Inferior parietal cortex (tissue), 1 donor: ENCODE measurements at regions not wholly inside any gene's neighbourhood (a gene's known extent, or its start where the extent isn't known, plus 50 kb on each side); places are given as distances from the start of the nearest gene placed in this dataset.

ENCODE experiments used
- DNase-seq: peaks from one replicate; pipeline ENCODE4 v3.0.0-alpha.2; 2016; ENCODE audit errors: extremely low spot score

DNA sequence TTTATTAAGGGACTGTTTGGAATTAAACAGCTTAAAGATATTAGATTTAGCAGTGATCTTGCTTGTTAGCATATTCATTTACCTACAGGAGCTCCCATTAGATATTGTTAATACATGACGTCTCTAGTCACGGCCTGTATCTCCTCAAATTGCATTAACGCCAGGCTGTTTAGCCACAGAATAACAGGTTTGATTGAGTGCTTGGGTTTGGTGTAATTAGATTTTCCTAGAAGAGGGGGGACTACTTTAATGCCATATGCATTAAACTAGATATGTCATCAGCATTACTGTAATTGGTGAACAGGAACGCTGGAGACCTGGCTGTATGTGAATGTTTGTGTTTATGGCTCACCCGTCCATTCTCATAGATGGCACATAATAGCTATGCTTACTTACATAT is 841.4 kb upstream of the NR2F2 start:
- DNase-seq = no peak

DNA sequence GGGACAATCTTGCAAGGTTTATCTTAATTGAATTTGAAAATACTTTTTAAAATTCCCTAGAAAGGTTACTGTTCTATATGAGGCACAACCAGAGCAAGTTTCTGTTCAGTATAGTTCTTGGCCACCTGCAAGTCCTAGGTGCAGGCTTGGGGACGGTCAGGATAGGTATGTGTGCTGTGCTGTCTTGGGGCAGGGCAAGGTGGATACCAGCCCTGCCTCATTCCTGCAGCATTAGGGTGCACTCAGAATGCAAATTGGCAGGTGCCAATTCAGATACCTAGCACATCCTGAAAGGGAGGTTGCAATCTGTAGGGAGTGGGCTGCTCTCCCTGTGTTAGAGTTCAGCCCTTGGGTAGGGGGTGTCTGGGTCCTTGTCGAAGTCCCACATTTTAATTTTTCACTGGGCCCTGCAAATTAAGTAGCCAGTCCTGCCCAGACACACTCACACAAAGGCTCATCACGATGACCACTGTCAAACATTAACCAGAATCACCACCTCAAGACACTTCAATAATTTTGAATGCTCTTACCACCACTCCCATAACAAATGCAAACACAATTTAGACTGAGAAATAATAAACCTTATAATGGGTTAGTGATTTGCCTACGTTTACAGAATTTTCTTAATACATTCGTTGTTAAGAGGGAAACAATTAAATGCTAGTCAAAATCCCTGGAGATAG is 838.0 kb upstream of the NR2F2 start:
- no peak for DNase-seq

DNA sequence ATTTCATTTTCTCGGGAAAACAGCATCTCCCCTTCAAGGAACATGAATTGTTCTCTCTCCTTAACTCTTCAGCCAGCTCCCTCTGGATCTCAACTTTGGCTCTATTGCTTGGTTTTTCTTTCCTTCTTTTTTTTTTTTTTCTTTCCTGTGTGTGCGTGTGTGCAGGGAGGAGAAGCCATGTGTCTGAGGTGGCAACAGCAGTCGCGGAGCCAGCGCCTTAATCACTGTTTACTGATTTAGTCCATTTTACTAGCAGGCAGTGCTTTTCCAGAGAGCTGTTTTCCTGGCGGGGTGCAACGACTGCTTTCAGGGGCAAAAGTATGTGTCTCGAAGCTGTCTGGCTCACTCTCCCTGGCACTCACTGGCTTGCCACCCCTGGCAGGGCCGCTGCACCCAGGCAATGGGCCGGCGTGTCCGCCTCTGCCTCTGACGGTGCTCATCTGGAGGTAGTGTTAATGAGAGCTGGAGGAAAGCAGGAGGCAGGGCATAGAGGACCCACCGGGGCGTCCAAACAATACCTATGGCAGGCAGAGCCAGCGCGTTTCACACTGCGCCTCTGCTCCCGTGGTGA is 835.4 kb upstream of the NR2F2 start:
- no peak for DNase-seq

DNA sequence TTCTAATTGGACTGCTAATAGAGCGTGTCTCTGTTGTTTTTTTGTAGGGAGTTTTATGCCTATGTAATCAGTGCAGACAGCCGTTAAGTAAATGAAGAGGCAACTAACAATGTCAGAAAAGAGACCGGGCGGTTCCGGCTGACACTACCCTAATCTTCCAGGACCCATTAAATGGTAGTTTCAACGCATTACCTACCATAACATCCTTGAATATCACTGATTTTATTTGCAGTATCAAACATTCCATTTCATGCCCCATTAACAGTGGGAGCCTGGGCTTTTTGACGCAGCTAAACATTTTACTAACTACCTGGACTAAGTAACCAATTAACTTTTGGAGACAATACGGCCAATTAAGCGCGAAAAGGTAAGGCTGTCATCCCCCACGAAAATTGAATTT is 832.9 kb upstream of the NR2F2 start:
- DNase-seq = no peak

DNA sequence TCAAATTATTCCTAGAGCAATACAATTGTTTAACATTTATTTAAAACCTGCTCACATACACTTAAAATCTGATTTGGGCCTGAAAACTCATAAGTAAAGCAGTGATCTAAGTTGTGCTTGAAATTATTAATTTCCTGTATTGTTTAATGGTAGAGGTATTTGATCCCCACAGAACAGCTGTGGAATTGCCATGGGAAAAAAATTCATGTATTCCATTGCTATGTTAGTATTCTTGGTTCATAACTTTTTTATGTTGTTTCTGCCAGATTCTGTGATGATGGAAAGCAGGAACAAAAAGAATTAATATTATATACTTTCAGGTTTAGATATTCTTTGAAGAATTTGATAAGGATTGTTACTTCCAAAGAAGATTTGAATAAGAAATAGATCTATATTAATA is 831.5 kb upstream of the NR2F2 start:
- DNase-seq = no peak

DNA sequence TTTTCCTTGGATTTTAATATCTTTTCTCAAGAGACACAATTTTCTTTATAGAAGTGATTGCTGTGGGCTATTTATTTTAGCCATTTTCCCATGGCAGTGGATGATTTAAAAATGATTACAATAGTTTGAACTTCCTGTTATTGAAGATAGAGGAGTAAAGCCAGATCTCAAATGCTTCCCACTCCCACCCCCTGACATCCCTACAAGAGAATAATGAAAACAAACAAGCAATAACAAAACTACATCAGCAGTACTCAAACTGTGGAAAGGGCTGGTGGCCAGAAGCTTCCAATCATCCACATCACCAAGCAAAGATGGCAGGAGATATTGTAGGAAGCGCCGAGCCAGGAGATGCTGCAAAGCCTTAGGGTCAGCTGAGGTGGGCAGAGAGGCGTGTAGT is 831.1 kb upstream of the NR2F2 start:
- DNase-seq = no peak

DNA sequence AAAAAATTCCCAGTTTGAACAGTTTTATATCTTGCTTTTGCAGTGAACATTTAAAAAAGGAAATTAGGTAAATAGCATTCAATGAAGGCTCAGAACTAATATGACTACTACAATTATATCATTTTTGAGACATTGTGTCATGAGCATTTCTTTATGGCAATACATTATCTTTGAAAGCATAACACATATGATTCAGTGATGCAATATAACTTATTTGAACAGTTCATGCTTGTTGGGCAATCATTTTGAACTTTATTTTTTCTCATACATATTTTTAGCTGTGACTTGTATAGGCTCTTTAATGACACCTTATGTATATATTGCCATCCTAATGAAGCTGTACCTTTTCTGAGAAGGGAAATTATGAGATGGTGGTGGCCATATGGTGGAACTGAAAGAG is 828.6 kb upstream of the NR2F2 start:
- no peak for DNase-seq

DNA sequence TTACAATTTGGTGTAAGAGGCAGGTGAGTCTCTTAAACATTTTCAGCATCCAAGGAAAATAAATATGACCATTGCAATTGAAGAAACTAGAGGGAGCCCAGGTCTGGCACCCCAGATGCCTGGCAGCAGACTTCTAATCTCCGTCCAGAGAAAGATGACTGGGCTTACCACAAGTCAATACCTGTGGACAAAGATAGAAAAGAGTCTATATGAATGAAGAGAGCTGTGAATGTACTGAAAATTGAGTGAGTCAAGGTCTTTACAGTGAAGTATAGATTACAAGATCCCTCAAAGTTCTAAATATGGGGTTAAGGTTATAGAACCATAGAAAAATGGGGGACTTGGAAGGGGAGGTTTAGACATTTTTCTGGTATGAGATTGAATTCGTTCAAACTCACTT is 827.4 kb upstream of the NR2F2 start:
- no peak for DNase-seq

DNA sequence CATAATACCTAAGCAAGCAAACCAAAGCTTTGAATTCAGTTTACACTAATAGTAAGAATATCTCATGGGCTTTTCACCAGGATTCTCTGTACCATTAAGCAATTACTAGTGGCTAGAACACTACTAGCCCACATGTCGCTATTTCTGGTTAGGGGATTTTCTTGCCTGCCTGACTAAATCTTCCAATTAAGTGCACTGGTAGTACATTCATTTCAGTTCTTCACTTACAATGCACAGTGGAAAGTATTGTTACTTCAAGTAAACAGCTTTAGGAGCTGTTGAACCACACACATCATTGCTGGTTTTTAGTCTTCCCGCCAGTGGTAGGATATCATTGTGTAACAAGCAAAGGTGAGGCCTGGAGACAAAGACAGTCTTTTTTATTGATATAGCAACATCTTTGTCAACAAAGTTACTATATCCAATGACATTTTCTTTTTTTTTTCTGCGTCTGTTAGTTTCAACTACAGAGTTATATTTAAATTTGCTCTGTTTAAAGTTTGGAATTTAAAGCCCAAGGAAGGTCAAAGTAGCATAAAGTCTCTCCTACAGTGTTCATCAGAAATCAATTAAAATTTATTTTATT is 826.8 kb upstream of the NR2F2 start:
- no peak for DNase-seq

DNA sequence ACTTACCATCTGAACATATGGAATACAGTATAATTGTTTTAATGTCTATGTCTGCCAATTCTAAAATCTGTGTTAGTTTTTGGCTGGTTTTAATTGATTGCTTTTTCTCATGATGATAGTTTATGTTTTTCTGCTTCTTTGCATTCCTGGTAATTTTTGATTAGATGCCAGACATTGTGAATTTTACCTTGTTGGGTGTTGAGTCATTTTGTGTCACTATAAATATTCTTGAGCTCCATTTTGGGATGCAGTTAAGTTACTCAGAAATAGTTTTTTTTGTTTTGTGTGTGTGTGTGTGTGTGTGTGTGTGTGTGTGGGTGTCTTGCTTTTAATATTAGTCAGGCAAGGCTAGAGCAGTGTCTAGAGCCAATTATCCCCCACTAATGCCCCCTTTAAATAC is 818.8 kb upstream of the NR2F2 start:
- no peak for DNase-seq

DNA sequence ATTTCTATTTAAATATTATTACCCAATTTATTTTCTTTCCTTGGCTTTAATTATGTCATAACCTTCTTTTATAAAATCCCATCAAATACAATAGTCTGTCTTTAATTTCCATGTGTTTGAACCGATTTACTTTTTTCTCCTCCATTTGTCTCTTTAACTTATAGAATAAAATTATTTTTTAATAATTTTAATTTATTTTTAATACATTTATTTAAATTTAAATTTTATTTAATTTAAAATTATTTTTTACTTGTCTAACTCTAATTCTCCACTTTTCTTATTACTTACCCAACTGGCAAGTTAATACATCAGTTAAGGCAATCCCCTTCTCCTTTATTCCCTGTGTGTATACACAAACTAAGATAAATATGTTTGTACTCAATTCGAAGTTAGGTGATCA is 817.6 kb upstream of the NR2F2 start:
- no peak for DNase-seq

DNA sequence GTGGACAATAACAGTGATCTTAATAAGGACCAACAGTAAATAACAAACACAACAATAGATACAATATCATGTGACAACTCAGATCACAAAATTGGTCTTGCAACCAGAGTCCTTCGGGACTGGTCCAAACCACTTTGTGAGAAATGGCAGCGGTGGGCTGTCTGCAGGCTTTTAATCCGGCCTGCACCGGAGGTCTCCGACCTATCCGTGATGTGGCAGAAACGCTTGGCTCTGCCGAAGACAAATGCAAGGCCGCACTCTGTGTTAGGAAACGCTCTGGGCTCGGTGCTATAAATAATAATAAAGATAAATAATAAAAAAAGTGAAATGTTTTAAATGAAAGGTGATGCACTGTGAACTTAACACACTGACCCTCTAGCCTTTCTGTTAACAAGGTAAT is 810.6 kb upstream of the NR2F2 start:
- DNase-seq = no peak

DNA sequence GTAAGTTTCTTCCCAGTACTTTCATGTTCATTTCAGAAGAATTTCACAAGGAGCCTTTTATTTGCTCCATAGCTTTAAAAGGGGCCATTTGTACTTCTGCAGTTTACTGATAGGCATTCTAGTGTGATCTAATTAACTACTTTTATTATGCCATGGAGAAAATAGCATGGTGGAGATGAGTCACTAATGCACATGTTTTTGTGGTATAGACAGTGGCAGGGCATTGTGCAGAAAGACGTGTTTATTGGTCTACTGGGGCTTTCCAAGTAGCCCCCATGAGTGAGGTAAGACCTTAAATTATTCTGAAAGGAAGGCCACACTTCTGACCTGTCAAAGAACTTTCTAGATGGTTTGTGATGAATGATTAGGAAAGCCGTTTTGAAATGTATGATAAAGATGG is 810.0 kb upstream of the NR2F2 start:
- DNase-seq = no peak

DNA sequence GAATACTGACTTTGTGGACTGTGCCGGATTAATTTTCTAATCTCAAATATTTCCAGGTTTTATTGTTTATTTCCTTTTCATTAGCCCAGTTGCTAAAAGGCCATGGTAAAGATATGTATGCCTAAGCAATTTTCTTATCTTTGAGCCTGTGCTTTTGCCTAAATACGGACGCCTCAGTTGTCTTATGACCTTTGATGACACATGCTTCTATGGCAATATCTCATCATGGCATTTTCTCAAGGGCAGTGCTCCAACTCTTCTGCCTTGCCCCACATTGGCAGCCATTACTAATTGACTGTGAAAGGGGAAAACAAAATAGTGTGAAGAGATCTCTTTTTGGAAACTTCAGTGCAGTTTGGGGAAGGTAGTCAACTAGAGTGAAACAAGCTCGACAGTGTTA is 809.6 kb upstream of the NR2F2 start:
- no peak for DNase-seq

DNA sequence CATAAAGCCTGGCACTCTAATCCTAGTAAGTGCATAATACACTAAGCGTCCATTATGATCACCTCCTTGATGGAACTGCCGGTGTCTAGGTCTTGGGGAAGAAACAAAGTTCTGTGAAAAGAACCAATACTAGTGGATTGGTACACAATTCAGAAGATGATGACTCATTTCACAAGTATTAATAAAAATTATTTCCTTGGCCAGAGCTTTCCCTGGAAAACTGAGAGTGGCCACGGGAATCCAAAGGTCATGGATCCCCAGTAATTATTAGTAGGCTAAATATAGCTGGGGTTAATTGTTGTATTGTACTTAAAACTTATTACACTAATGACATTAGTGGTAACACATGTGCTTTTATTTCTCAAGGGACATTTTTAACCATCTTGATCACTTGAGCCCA is 808.0 kb upstream of the NR2F2 start:
- no peak for DNase-seq

DNA sequence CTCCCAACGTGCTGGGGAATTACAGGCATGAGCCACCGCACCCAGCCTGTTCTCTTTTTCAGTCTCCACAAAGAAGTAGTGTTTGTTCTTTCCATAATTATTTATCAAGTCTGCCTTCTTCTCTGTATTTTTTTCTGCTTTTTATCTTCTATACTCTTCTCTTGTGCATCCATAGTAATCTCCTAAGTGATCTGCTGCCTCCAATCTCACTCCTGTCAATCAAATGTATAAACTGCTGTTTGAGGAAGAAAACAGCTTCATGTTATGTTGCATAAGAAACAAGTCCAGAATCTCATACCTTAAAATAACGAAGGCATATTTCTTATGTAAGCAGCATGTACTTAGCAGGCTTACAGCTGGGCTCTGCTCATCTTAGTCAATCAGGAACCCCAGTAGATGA is 801.6 kb upstream of the NR2F2 start:
- no peak for DNase-seq

DNA sequence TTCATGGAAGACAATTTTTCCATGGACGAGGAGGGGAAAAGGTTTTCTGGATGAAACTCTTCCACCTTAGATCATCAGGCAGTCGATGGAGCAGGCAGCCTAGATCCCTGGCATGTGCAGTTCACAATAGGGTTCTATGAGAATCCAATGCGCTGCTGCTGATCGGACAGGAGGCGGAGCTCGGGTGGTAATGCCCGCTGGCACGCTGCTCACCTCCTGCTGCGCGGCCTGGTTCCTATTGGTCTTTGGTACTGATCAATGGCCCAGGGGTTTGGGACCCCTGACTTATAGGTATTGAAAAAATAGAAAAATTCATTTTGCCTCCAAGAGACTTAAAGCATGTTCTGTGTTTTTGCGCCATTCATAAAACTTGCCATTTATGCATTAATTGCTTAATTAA is 793.9 kb upstream of the NR2F2 start:
- DNase-seq = no peak

DNA sequence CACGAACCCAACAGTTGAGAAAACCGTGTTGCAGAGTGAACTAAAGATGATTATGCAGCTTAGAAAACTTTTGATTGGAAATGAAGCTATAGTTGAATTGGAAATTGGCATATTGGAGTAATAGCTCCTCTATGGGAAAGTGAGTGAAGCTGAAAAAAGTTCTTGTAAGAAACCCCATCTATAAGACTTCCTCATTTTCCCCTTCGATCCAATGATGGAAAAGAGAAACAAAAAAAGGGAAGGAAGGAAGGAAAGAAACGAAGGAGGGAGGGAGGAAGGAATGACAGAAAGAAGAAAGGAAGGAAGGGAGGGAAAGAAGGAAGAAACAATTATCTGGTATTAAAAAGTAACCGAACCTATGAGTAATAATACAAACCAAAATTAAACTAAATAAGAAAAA is 791.8 kb upstream of the NR2F2 start:
- no peak for DNase-seq

DNA sequence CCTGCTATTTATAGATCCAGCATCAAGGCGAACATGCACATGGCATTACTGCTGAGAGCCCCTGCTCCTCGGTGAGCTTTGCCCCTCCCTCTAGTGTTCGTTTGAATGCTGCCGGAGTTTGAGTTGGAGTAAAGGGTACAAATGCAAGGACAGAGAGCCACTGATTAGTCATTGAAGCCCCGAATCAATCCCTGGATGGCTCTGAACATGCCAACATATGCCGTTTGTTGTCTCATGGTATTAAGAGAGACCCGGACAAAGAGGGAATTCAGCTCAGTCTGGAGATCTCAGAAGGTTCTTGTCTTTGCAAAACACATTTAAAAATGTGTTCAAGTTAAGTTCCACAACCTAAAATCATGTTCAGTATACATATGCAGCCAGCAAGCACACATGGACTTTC is 789.2 kb upstream of the NR2F2 start:
- DNase-seq = no peak

DNA sequence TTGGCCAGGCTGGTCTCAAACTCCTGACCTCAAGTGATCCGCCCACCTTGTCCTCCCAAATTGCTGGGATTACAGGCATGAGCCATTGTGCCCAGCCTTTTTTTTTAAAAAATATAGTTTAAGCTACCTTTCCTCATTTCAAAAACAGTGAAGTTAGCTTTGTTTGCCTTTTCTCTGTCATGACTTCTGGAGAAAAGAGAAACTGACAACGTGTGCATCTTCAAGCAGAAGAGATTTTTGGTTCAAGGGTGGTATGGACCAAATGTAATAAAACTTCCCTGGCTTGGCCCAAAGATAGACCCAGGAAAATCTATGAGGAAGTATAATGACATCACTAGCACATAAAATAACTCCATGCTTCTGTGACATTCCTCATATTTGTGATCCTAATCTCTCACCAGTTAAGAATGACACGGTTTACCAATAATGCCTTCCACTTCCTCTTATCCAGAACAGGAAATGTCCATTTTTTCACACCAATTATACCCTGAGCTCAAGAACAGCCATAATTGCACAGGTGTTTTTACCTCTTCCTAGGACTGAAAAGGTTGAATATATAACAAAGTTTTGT is 781.2 kb upstream of the NR2F2 start:
- no peak for DNase-seq

DNA sequence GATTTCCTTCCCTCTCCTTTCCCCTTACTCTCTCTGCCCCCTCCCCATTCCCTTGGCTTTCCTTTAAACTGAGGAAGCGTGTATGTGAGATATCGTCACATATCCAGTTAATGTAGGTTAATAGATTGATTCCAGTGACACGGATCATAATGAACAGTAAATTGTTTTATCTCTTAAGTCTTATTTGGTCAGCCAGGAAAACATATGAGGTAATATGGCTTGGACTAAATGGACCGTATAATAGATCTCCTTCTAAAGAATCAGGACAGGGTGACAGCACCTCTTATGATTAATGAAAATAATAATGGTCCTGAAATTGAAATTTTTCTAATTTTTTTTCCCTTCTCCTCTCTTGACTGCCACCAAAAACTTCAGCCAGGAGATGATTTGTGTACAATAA is 779.8 kb upstream of the NR2F2 start:
- no peak for DNase-seq

DNA sequence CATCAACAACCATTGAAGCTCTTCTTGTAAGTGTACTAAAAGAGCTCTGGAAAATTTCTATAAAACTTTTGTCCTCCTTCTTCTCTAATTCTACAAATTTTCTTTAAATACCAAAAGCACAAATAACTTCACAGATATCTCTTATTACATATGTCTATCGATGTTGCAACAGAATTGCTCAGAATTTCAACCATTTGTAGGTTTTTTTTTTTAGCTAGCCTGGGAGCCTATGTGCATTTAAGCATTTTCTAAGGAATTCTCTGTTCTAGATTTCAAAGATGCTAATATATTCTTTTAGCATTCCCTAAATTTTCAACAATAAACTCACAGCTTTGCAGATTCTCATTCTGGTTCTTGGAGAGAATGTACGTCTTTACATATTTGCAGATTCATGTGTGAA is 774.3 kb upstream of the NR2F2 start:
- DNase-seq = no peak

DNA sequence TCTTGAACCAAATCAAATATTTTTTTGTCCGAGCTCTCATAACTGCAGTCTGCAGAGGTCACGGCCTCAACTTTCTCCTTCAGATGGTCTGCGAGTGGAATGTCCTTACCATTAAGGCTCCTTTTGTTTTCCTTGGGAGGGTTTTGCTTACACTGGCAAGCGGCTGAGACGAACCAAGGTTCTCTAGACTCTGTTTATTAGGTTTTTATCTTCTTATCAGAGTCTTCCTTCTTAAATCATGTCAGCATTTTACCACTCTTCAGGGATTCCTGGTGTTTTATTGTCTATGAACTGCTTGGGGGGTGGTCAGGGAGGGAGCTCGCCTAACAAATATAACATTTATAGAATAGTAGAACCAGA is 773.7 kb upstream of the NR2F2 start:
- no peak for DNase-seq
